Esophagus squamous epithelium (tissue), 5 donors: ENCODE measurements at regions not wholly inside any gene's neighbourhood (a gene's known extent, or its start where the extent isn't known, plus 50 kb on each side); places are given as distances from the start of the nearest gene placed in this dataset.

Experiments used
- DNase-seq: peaks from one replicate; lab custom pipeline; 2025; lab: John Stamatoyannopoulos, UW
- H3K27ac ChIP-seq, 4 donors: fragments of 200-600 bp; sonication (generic); one replicate each; pipeline ENCODE4 v1.5.1; 2016 to 2019; ENCODE audit warnings: mild to moderate bottlenecking in 1 of 4
- H3K27me3 ChIP-seq, 4 donors: fragments of 200-600 bp; sonication (generic); 1 replicate in 3 of 4; 2 replicates in 1 of 4; pipeline versions ENCODE4 v1.5.1 to v1.6.0; 2017 to 2021; ENCODE audit warnings: antibody characterized with exemption in 1 of 4
- H3K36me3 ChIP-seq, 3 donors: fragments of 200-600 bp; sonication (generic); one replicate each; pipeline ENCODE4 v1.5.1; 2016 to 2019
- H3K4me1 ChIP-seq, 3 donors: fragments of 200-600 bp; sonication (generic); one replicate each; pipeline ENCODE4 v1.5.1; 2017 to 2019
- H3K4me3 ChIP-seq, 4 donors: fragments of 200-600 bp; sonication (generic); 1 replicate in 3 of 4; 2 replicates in 1 of 4; pipeline ENCODE4 v1.5.1; 2016 to 2019; ENCODE audit warnings: mild to moderate bottlenecking in 2 of 4, moderate library complexity in 1 of 4
- H3K9me3 ChIP-seq, 3 donors: fragments of 200-600 bp; sonication (generic); one replicate each; pipeline ENCODE4 v1.5.1; 2016 to 2019
- POLR2A ChIP-seq, 4 donors: fragments of 450-650 bp; IDR thresholded peaks; one replicate each; pipeline ENCODE4 v1.6.1; 2017; ENCODE audit warnings: antibody characterized with exemption in 4 of 4, mild to moderate bottlenecking in 4 of 4, moderate library complexity in 3 of 4
- WGBS, 2 donors: methylation state at CpG; one replicate each; pipeline ENCODE4 v1.1.5; 2018; 5-methylcytosine and 5-hydroxymethylcytosine counted together
- intact Hi-C: fragments of 100-400 bp; cut with DNase I; formaldehyde crosslinking; loops from one replicate; pipeline ENCODE4 v1.15.0; 2022
- TF ChIP-seq, protein P1 (sequence below), 6 experiments: fragments of 450-650 bp in 4 of 6; fragments of 200-600 bp in 2 of 6; sonication (generic) in 2 of 6; IDR thresholded peaks; one replicate each; pipeline ENCODE4 v1.5.1; 2016 to 2019; ENCODE audit warnings: antibody characterized with exemption in 6 of 6, mild to moderate bottlenecking in 4 of 6, moderate library complexity in 4 of 6
- donor health status: DM: yes; HTN: yes; CAD: no.

DNA sequence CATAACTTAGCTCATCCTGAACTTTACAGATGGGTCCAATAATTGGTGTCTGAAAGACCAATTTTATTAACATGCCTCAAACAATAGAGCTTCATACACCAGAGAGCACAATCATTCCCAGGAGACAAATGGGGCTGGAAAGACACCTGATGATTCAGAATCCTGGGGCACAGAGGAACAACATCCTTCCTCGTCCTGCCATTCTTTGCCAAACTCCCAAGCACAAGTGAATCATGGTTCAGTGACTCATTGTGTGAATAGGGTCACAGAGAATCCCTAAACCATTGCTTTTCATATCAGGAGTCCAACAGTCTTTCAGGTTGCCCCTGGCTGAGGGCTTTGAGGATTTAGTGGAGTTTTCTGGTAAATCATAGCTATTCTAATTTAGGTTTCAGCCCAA, 266.4 kb upstream of the BMP2 start:
- no peak overlapping the region for H3K27ac ChIP-seq
- DNase-seq, result no peak
- intact Hi-C loops, result no loop called here
- no peaks in the 10 kb centered on the region for H3K9me3 ChIP-seq
- 20 to 33% methylated on average over 1 of the region's 1 CpG for WGBS, 2 donors
- no peaks in the 10 kb centered on the region for H3K27me3 ChIP-seq
- no peaks in the 10 kb centered on the region for H3K4me1 ChIP-seq
- H3K36me3 ChIP-seq, result no peaks in the 10 kb centered on the region
- TF ChIP-seq POLR2A (IDR thresholded peaks at IDR 0.05), result no peak
- TF ChIP-seq, protein P1, sequence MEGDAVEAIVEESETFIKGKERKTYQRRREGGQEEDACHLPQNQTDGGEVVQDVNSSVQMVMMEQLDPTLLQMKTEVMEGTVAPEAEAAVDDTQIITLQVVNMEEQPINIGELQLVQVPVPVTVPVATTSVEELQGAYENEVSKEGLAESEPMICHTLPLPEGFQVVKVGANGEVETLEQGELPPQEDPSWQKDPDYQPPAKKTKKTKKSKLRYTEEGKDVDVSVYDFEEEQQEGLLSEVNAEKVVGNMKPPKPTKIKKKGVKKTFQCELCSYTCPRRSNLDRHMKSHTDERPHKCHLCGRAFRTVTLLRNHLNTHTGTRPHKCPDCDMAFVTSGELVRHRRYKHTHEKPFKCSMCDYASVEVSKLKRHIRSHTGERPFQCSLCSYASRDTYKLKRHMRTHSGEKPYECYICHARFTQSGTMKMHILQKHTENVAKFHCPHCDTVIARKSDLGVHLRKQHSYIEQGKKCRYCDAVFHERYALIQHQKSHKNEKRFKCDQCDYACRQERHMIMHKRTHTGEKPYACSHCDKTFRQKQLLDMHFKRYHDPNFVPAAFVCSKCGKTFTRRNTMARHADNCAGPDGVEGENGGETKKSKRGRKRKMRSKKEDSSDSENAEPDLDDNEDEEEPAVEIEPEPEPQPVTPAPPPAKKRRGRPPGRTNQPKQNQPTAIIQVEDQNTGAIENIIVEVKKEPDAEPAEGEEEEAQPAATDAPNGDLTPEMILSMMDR (IDR thresholded peaks at IDR 0.05), result no peak
- no peak overlapping the region for H3K4me3 ChIP-seq

DNA sequence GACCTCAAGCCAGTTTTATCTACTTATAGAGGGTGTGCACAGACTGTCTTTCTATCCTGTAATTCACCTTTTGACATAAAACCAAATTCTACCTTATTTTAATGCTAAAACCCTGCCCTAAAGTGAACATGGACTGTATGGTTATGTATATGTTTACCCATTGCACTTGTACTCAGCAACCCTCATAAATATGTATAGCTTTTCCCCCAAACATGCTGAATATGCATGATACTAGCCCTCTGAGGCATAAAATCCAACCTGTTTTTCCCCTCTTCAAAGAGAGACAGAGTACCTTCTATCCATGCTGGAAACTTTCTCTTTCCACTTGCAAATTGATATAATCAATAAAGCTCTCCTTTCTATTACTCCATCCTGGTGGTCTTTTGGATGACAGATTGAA, 267.9 kb upstream of the BMP2 start:
- TF ChIP-seq POLR2A (IDR thresholded peaks at IDR 0.05), result no peak
- TF ChIP-seq, protein P1 (IDR thresholded peaks at IDR 0.05), result no peak
- Histone ChIP-seq H3K36me3 (no peaks in the 10 kb centered on the region), H3K4me1 (no peaks in the 10 kb centered on the region), H3K4me3 (no peak overlapping the region), H3K27me3 (no peaks in the 10 kb centered on the region), H3K9me3 (no peaks in the 10 kb centered on the region), H3K27ac (no peak overlapping the region)
- intact Hi-C loops, result no loop called here
- no peak for DNase-seq

DNA sequence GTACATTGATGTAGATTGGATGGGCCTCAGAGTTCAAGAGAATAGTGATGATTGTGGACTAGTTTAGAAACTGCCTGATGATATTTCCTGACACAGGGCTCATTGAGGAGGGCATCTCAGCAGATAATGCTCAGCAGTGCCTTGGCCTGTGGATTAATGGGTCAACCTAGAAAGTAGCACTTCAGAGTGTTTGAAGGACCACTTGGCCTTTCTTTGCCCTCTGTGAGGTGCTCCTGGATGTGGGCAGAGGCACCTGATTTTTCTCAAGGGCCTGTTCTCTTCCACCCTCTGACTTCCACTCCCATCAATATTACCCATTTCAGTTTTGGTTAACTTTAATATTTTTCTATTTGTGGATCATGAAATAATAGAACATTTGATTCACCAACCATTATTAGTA, 270.6 kb upstream of the BMP2 start:
- H3K4me1 ChIP-seq, result no peaks in the 10 kb centered on the region
- no peak for TF ChIP-seq POLR2A (IDR thresholded peaks at IDR 0.05)
- TF ChIP-seq, protein P1 (IDR thresholded peaks at IDR 0.05), result no peak
- no peaks in the 10 kb centered on the region for H3K27me3 ChIP-seq
- no peaks in the 10 kb centered on the region for H3K9me3 ChIP-seq
- no peak overlapping the region for H3K27ac ChIP-seq
- H3K4me3 ChIP-seq, result no peak overlapping the region
- no peaks in the 10 kb centered on the region for H3K36me3 ChIP-seq
- intact Hi-C loops, result no loop called here
- no peak for DNase-seq

DNA sequence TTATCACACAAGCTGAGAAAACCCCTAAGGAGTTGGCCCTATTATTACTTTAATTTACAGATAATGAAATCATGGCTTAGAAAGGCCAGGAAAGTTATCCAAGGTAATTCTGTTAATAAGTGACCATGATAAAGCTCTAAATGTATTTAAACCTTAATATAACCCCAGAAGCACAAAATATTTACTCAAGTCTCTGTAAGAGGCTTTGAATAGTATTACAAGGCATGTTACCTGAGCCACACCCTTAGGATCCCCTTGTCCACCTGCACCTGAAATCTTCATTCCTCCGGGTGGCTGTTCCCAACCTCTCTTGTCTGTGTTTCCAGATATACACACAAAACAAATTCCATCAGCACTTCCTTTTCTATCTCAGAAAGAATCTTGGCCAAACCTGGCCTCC, 271.6 kb upstream of the BMP2 start:
- WGBS, 2 donors, result 30 to 50% methylated on average over 1 of the region's 1 CpG
- H3K36me3 ChIP-seq, result no peaks in the 10 kb centered on the region
- H3K27ac ChIP-seq, result no peak overlapping the region
- no peak overlapping the region for H3K4me3 ChIP-seq
- no peak for DNase-seq
- no peaks in the 10 kb centered on the region for H3K9me3 ChIP-seq
- intact Hi-C loops, result no loop called here
- H3K27me3 ChIP-seq, result no peaks in the 10 kb centered on the region
- TF ChIP-seq, protein P1 (IDR thresholded peaks at IDR 0.05), result no peak
- TF ChIP-seq POLR2A (IDR thresholded peaks at IDR 0.05), result no peak
- H3K4me1 ChIP-seq, result no peaks in the 10 kb centered on the region

DNA sequence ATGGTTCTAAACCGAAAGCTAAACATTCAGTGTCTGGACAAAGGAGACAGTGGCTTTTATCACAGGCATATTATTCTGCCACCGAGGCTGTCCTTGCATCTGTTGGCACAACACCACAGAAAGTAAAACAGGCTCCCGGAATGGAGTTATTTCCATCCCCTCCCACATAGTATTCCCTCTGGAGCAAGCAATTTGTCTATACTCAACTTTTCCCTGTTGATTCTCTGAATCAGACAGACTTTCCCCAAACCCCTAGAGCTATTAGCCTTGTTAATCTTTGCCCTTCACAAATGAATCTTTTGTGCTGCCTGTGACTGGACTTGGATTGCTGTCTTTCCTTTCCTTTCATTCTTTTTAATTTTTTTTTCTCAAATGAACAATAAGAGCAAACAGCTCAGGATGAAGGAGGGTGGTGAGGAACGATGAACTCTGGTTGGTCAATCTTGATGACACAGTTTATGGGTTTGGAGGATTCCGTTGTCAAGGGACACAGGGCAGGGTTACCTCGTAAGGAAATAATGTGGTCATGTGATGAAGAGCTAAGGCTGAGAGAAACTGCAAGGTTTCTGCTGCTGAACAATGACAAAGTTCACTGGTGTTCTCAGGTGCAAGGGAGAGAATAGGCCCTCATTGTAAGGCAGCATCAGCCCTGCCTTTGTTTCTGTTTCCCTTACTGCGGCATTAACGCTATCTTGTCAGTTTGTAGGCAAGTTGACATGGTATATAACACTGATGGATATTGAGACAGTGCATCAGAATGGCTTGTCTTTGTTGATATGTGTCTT, 275.0 kb upstream of the BMP2 start:
- Histone ChIP-seq H3K27me3 (no peaks in the 10 kb centered on the region), H3K36me3 (no peaks in the 10 kb centered on the region), H3K4me1 (no peaks in the 10 kb centered on the region), H3K27ac (no peak overlapping the region), H3K9me3 (no peaks in the 10 kb centered on the region), H3K4me3 (no peak overlapping the region)
- no peak for DNase-seq
- TF ChIP-seq, protein P1 (IDR thresholded peaks at IDR 0.05), result no peak
- no peak for TF ChIP-seq POLR2A (IDR thresholded peaks at IDR 0.05)
- intact Hi-C loops, result no loop called here
- 28 to 41% methylated on average over 8 of the region's 8 CpGs for WGBS, 2 donors
